B cell (primary cell): ENCODE measurements at regions not wholly inside any gene's neighbourhood (a gene's known extent, or its start where the extent isn't known, plus 50 kb on each side); places are given as distances from the start of the nearest gene placed in this dataset.

ENCODE experiments used
- ATAC-seq: fragments of 200-7000 bp; cut with Tn5 transposase; one replicate; pipeline ENCODE4 v1.10.0; 2021; ENCODE audit warnings: low read depth, mild to moderate bottlenecking, moderate number of reproducible peaks, moderate library complexity
- CTCF ChIA-PET: fragments of 350-600 bp; sonication (Branson Sonifier 250); formaldehyde crosslinking; loops from one replicate; lab custom pipeline; 2021; ENCODE audit warnings: antibody characterized with exemption, inconsistent platforms; lab: Charles Lee
- POLR2A ChIA-PET: fragments of 350-600 bp; sonication (Branson Sonifier 250); formaldehyde crosslinking; loops from one replicate; lab custom pipeline; 2021; ENCODE audit warnings: antibody characterized with exemption; lab: Charles Lee
- DNase-seq: peaks from one replicate; pipeline ENCODE4 v3.0.0; 2013
- H2AFZ ChIP-seq: 2 replicates; pipeline ENCODE4 v1.6.1; 2012; ENCODE audit warnings: mild to moderate bottlenecking, low read depth, low read length; ENCODE audit not compliant: insufficient read depth, poor library complexity, severe bottlenecking
- H3K27ac ChIP-seq, 2 donors: 1 replicate in 1 of 2; 2 replicates in 1 of 2; pipeline ENCODE4 v1.5.1; 2012 to 2013; ENCODE audit warnings: low read length in 2 of 2, mild to moderate bottlenecking in 2 of 2, moderate library complexity in 1 of 2
- H3K27me3 ChIP-seq, 4 experiments: fragments of 200-600 bp in 1 of 4; sonication (generic) in 1 of 4; replicated peaks in 1 of 4; 1 replicate in 2 of 4; 2 replicates in 2 of 4; pipeline versions ENCODE4 v1.6.1 to v1.7.0; 2013 to 2016; ENCODE audit warnings: low read length in 3 of 4, mild to moderate bottlenecking in 2 of 4, mixed read lengths in 1 of 4, moderate library complexity in 1 of 4; ENCODE audit not compliant: insufficient read depth in 4 of 4, control insufficient read depth in 3 of 4; ENCODE audit errors: control extremely low read depth in 1 of 4
- H3K36me3 ChIP-seq, 2 experiments: replicated peaks in 1 of 2; 1 replicate in 1 of 2; 2 replicates in 1 of 2; pipeline versions ENCODE4 v1.6.1 to v1.7.1; 2013; ENCODE audit warnings: low read length in 1 of 2; ENCODE audit not compliant: insufficient read depth in 2 of 2, control insufficient read depth in 1 of 2; ENCODE audit errors: control extremely low read depth in 1 of 2, extremely low read depth in 1 of 2
- H3K4me1 ChIP-seq, 2 donors: fragments of 200-600 bp in 1 of 2; sonication (generic) in 1 of 2; 1 replicate in 1 of 2; 2 replicates in 1 of 2; pipeline versions ENCODE4 v1.5.1 to v1.6.1; 2013 to 2017; ENCODE audit warnings: low read length in 2 of 2; ENCODE audit not compliant: control insufficient read depth in 2 of 2, insufficient read depth in 2 of 2
- H3K4me2 ChIP-seq: replicated peaks from 2 replicates; pipeline ENCODE3; 2012; ENCODE audit warnings: mild to moderate bottlenecking, low read depth, low read length; ENCODE audit not compliant: poor library complexity, severe bottlenecking
- H3K4me3 ChIP-seq, 5 experiments: fragments of 200-600 bp in 1 of 5; sonication (generic) in 1 of 5; 1 replicate in 3 of 5; 2 replicates in 2 of 5; pipeline versions ENCODE4 v1.5.1 to v1.7.0; 2011 to 2016; ENCODE audit warnings: low read length in 4 of 5, mild to moderate bottlenecking in 4 of 5, low read depth in 2 of 5, control low read depth in 1 of 5, moderate library complexity in 1 of 5; ENCODE audit not compliant: insufficient read depth in 1 of 5; ENCODE audit errors: control extremely low read depth in 1 of 5, extremely low read depth in 1 of 5
- H3K79me2 ChIP-seq: fragments of 200-600 bp; sonication (generic); one replicate; pipeline ENCODE4 v1.6.0; 2016; ENCODE audit warnings: low read length; ENCODE audit not compliant: control insufficient read depth, insufficient read depth
- H3K9ac ChIP-seq: fragments of 200-600 bp; sonication (generic); 2 replicates; pipeline ENCODE4 v1.6.1; 2017; ENCODE audit warnings: mild to moderate bottlenecking, low read length, moderate library complexity
- H3K9me3 ChIP-seq, 3 donors: one replicate each; pipeline versions ENCODE4 v1.6.1 to v1.7.1; 2013; ENCODE audit warnings: low read length in 2 of 3; ENCODE audit not compliant: control insufficient read depth in 2 of 3, insufficient read depth in 1 of 3; ENCODE audit errors: control extremely low read depth in 1 of 3
- H4K20me1 ChIP-seq: 2 replicates; pipeline ENCODE4 v1.6.0; 2012; ENCODE audit warnings: mild to moderate bottlenecking, low read length; ENCODE audit not compliant: insufficient read depth, control insufficient read depth, poor library complexity, severe bottlenecking
- H3K27ac Mint-ChIP-seq: one replicate; pipeline ENCODE4 v1.8.0; 2021; ENCODE audit warnings: mixed read lengths
- H3K27me3 Mint-ChIP-seq: one replicate; pipeline ENCODE4 v1.8.0; 2021; ENCODE audit warnings: mixed read lengths
- H3K4me1 Mint-ChIP-seq: one replicate; pipeline ENCODE4 v1.8.0; 2021; ENCODE audit warnings: mixed read lengths
- H3K4me3 Mint-ChIP-seq: one replicate; pipeline ENCODE4 v1.8.0; 2021; ENCODE audit warnings: mixed read lengths
- H3K9me3 Mint-ChIP-seq: one replicate; pipeline ENCODE4 v1.8.0; 2022; ENCODE audit warnings: mixed read lengths; ENCODE audit not compliant: insufficient read depth
- EZH2 ChIP-seq: IDR thresholded peaks from 2 replicates; pipeline ENCODE4 v1.6.1; 2012; ENCODE audit warnings: borderline replicate concordance, low read depth, mild to moderate bottlenecking, moderate library complexity, low read length; ENCODE audit not compliant: insufficient read depth, poor library complexity, severe bottlenecking
- WGBS: methylation state at CpG from one replicate; pipeline ENCODE4 v1.1.5; 2013; ENCODE audit warnings: missing lambda C conversion rate; ENCODE audit not compliant: insufficient coverage; 5-methylcytosine and 5-hydroxymethylcytosine counted together
- intact Hi-C: fragments of 100-400 bp; cut with micrococcal nuclease; formaldehyde crosslinking; loops from one replicate; pipeline ENCODE4 v1.10.0; 2022
- TF ChIP-seq, protein P1 (sequence below): fragments of 200-600 bp; IDR thresholded peaks from one replicate; pipeline ENCODE4 v1.8.0; 2022; ENCODE audit warnings: antibody characterized with exemption, mild to moderate bottlenecking

DNA sequence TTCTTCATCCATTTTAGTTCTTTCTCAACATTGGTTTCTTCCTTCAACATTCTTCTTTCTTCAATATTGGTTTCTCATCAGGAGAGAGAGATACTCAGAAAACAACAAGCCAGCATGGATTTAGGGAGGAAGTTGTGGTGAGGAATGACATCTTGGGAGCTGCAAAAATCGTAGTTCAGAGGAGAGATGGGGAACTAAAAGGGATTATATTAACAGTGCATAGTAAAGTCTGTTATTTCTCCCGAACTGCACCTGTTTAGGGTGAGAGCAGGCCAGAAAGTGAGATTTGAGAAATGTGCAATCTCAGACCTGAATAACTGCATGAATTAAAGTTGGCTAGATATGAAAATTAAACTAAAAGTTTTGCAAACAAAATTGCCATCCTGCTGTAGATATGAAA is 94.5 kb downstream of the CASP12 start:
- ChIA-PET CTCF (interaction anchor here (0.6 kb wide), 1 partner anchor 9 kb away, joined by 4 read pairs; no protein-coding TSS in a partner anchor), POLR2A (no interaction called here)
- no peaks in the 10 kb centered on the region for H3K27me3 Mint-ChIP-seq
- Histone ChIP-seq H2AFZ (peak overlapping the region; percentile 45), H3K27me3 (no peaks in the 10 kb centered on the region), H3K27ac (no peak overlapping the region), H3K4me1 (peaks cover 9 to 12% of the 10 kb centered on the region in 2 donors), H3K9me3 (peaks cover 0 to 2% (median 0%) of the 10 kb centered on the region in 3 donors), H4K20me1 (no peaks in the 10 kb centered on the region), H3K9ac (no peak overlapping the region), H3K36me3 (no peaks in the 10 kb centered on the region), H3K79me2 (no peaks in the 10 kb centered on the region), H3K4me2 (no peak overlapping the region), H3K4me3 (no peak overlapping the region)
- DNase-seq (no peak), ATAC-seq (no peak)
- H3K9me3 Mint-ChIP-seq = no peaks in the 10 kb centered on the region
- TF ChIP-seq EZH2 = no peak
- TF ChIP-seq, protein P1, sequence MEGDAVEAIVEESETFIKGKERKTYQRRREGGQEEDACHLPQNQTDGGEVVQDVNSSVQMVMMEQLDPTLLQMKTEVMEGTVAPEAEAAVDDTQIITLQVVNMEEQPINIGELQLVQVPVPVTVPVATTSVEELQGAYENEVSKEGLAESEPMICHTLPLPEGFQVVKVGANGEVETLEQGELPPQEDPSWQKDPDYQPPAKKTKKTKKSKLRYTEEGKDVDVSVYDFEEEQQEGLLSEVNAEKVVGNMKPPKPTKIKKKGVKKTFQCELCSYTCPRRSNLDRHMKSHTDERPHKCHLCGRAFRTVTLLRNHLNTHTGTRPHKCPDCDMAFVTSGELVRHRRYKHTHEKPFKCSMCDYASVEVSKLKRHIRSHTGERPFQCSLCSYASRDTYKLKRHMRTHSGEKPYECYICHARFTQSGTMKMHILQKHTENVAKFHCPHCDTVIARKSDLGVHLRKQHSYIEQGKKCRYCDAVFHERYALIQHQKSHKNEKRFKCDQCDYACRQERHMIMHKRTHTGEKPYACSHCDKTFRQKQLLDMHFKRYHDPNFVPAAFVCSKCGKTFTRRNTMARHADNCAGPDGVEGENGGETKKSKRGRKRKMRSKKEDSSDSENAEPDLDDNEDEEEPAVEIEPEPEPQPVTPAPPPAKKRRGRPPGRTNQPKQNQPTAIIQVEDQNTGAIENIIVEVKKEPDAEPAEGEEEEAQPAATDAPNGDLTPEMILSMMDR = no peak
- H3K27ac Mint-ChIP-seq = no peak overlapping the region
- WGBS = 42% methylated on average over 2 of the region's 2 CpGs
- intact Hi-C loops = loop anchor here (10.0 kb wide), 1 partner anchor 99 kb away; no protein-coding TSS in a partner anchor
- H3K4me3 Mint-ChIP-seq = no peak overlapping the region
- H3K4me1 Mint-ChIP-seq = peaks cover 19% of the 10 kb centered on the region

DNA sequence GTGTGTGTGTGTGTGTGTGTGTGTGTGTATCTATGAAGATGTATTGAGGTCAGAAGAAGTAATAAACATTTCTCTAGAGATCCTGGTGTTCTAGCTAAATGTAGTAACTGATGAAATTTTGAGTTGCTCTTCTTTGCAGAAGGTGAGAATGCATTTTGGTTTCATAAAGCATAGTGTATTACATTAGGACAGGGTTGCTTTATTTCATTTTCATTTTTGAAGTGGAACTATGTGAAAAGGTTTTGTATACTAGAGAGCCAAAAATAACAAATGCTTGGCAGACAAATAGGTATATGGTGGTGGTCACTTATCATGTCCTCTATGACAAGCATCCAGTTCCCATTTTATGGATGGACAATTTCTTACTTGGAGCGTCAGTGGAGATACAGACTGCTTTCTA is 99.0 kb downstream of the CASP12 start:
- Mint-ChIP-seq H3K27ac (peak overlapping the region; percentile 97), H3K4me3 (peak overlapping the region; percentile 92), H3K9me3 (peaks cover 4% of the 10 kb centered on the region), H3K27me3 (no peaks in the 10 kb centered on the region), H3K4me1 (peaks cover 34% of the 10 kb centered on the region)
- Histone ChIP-seq H3K27ac (peak overlapping the region; percentile 68 to 76), H4K20me1 (no peaks in the 10 kb centered on the region), H3K9ac (peak overlapping the region; percentile 61), H3K36me3 (no peaks in the 10 kb centered on the region), H3K4me3 (peak overlapping the region in 3 of 5 experiments; percentile 16 to 59 (median 28)), H3K79me2 (no peaks in the 10 kb centered on the region), H2AFZ (peak overlapping the region; percentile 57), H3K27me3 (no peaks in the 10 kb centered on the region), H3K4me1 (peaks cover 16 to 18% of the 10 kb centered on the region in 2 donors), H3K9me3 (peaks cover 2 to 7% (median 3%) of the 10 kb centered on the region in 3 donors), H3K4me2 (peak overlapping the region; percentile 67)
- ATAC-seq = peak; percentile 57
- intact Hi-C loops = loop anchor here (2.0 to 10.0 kb wide), 3 partner anchors 38 to 246 kb away; partner anchors contain the start of gene CARD16
- ChIA-PET POLR2A (no interaction called here), CTCF (interaction anchor here (1.3 to 1.4 kb wide), 2 partner anchors 24 to 93 kb away, joined by 4 read pairs; no protein-coding TSS in a partner anchor)
- peak; percentile 48 for DNase-seq
- WGBS = no CpG with 5 or more reads among the region's 1 CpG
- TF ChIP-seq, protein P1 = no peak
